SK-N-SH (cell line): ENCODE measurements at regions not wholly inside any gene's neighbourhood (a gene's known extent, or its start where the extent isn't known, plus 50 kb on each side); places are given as distances from the start of the nearest gene placed in this dataset.

ENCODE experiments used
- CTCF ChIA-PET: fragments of 300-600, 350-600 bp; formaldehyde crosslinking; extraction: SDS; loops from one replicate; lab custom pipeline; 2021; lab: Yijun Ruan, JAX
- POLR2A ChIA-PET: fragments of 350-600 bp; sonication (Branson Sonifier 250); formaldehyde crosslinking; extraction: SDS; loops from one replicate; lab custom pipeline; 2020; ENCODE audit warnings: antibody characterized with exemption, inconsistent platforms; lab: Yijun Ruan, JAX
- DNase-seq: peaks from one replicate; pipeline ENCODE4 v3.0.0; 2012
- H2AFZ ChIP-seq: fragments of 200-600 bp; sonication (generic); 2 replicates; pipeline ENCODE4 v1.8.1; 2016; ENCODE audit warnings: antibody characterized with exemption, mild to moderate bottlenecking, low read depth
- H3F3A ChIP-seq: fragments of 200-600 bp; sonication (generic); replicated peaks from 2 replicates; pipeline ENCODE3; 2016; ENCODE audit warnings: antibody characterized with exemption, mild to moderate bottlenecking; ENCODE audit not compliant: insufficient read depth
- H3K27ac ChIP-seq, 2 experiments: fragments of 200-500 bp in 1 of 2; fragments of 200-600 bp in 1 of 2; sonication (Bioruptor generic) in 1 of 2; sonication (generic), shearing (Covaris generic) in 1 of 2; 2 replicates each; pipeline versions ENCODE4 v1.5.1 to v1.6.1; 2014 to 2016; ENCODE audit warnings: low read depth in 2 of 2, inconsistent platforms in 1 of 2, low read length in 1 of 2, mild to moderate bottlenecking in 1 of 2, mixed read lengths in 1 of 2
- H3K27me3 ChIP-seq: fragments of 200-600 bp; sonication (generic), shearing (Covaris generic); 2 replicates; pipeline ENCODE4 v1.6.1; 2016; ENCODE audit warnings: mixed run types; ENCODE audit not compliant: insufficient read depth
- H3K36me3 ChIP-seq, 2 experiments: fragments of 200-500 bp in 1 of 2; fragments of 200-600 bp in 1 of 2; sonication (Bioruptor generic) in 1 of 2; sonication (generic) in 1 of 2; replicated peaks in 1 of 2; 2 replicates each; pipeline versions ENCODE3 to v1.5.1; 2014 to 2016; ENCODE audit warnings: low read length in 1 of 2, mild to moderate bottlenecking in 1 of 2; ENCODE audit not compliant: insufficient read depth in 2 of 2, control insufficient read depth in 1 of 2
- H3K4me1 ChIP-seq, 2 experiments: fragments of 200-500 bp in 1 of 2; fragments of 200-600 bp in 1 of 2; sonication (Bioruptor generic) in 1 of 2; sonication (generic), shearing (Covaris generic) in 1 of 2; 2 replicates each; pipeline versions ENCODE4 v1.5.1 to v1.6.1; 2014 to 2016; ENCODE audit warnings: low read depth in 1 of 2, low read length in 1 of 2, mixed run types in 1 of 2; ENCODE audit not compliant: insufficient read depth in 2 of 2, control insufficient read depth in 1 of 2
- H3K4me2 ChIP-seq: fragments of 200-600 bp; sonication (generic), shearing (Covaris generic); 2 replicates; pipeline ENCODE4 v1.6.1; 2017; ENCODE audit warnings: mixed run types
- H3K4me3 ChIP-seq, 2 experiments: fragments of 200-500 bp in 1 of 2; fragments of 200-600 bp in 1 of 2; sonication (Bioruptor generic) in 1 of 2; sonication (generic), shearing (Covaris generic) in 1 of 2; 2 replicates each; pipeline versions ENCODE4 v1.5.1 to v1.8.1; 2014 to 2016; ENCODE audit warnings: low read depth in 2 of 2, inconsistent platforms in 1 of 2, low read length in 1 of 2, mild to moderate bottlenecking in 1 of 2, mixed read lengths in 1 of 2, moderate library complexity in 1 of 2
- H3K79me2 ChIP-seq: fragments of 200-600 bp; sonication (generic); 2 replicates; pipeline ENCODE4 v1.8.1; 2017; ENCODE audit warnings: mild to moderate bottlenecking; ENCODE audit not compliant: insufficient read depth
- H3K9ac ChIP-seq: fragments of 200-600 bp; sonication (generic); 2 replicates; pipeline ENCODE4 v1.6.1; 2017; ENCODE audit warnings: mixed run types
- H3K9me2 ChIP-seq: fragments of 200-600 bp; sonication (generic); 2 replicates; pipeline ENCODE4 v1.6.1; 2017; ENCODE audit warnings: mixed run types
- H3K9me3 ChIP-seq: fragments of 200-600 bp; sonication (generic); 2 replicates; pipeline ENCODE4 v1.6.1; 2017; ENCODE audit warnings: mixed run types, mild to moderate bottlenecking, moderate library complexity
- H4K20me1 ChIP-seq: fragments of 200-600 bp; sonication (generic); 2 replicates; pipeline ENCODE4 v1.6.1; 2017; ENCODE audit warnings: mild to moderate bottlenecking, mixed run types; ENCODE audit not compliant: insufficient read depth
- CHD2 ChIP-seq: fragments of 150-350 bp; IDR thresholded peaks from 2 replicates; pipeline ENCODE4 v1.6.1; 2018; ENCODE audit warnings: low read length; ENCODE audit not compliant: partially characterized antibody
- EZH2phosphoT487 ChIP-seq: fragments of 200-600 bp; sonication (generic); IDR thresholded peaks from 2 replicates; pipeline ENCODE4 v1.6.1; 2017; ENCODE audit warnings: low read depth, mixed run types, mild to moderate bottlenecking, antibody characterized with exemption, moderate library complexity, borderline replicate concordance
- FOSL2 ChIP-seq: IDR thresholded peaks from 2 replicates; pipeline ENCODE4 v1.4.0; 2012; ENCODE audit warnings: low read depth, mild to moderate bottlenecking, moderate library complexity, borderline replicate concordance
- FOXM1 ChIP-seq: IDR thresholded peaks from 2 replicates; pipeline ENCODE4 v1.4.0; 2012; ENCODE audit warnings: low read depth, mild to moderate bottlenecking
- GABPA ChIP-seq: IDR thresholded peaks from 2 replicates; pipeline ENCODE4 v1.4.0; 2012; ENCODE audit warnings: low read depth, mild to moderate bottlenecking
- JUND ChIP-seq: IDR thresholded peaks from 2 replicates; pipeline ENCODE4 v1.4.0; 2012
- MEF2A ChIP-seq: IDR thresholded peaks from 2 replicates; pipeline ENCODE4 v1.4.0; 2012; ENCODE audit warnings: low read depth, borderline replicate concordance
- NFIC ChIP-seq: IDR thresholded peaks from 2 replicates; pipeline ENCODE4 v1.4.0; 2012; ENCODE audit warnings: borderline replicate concordance
- RXRA ChIP-seq: IDR thresholded peaks from 2 replicates; pipeline ENCODE4 v1.4.0; 2012; ENCODE audit warnings: low read depth, mild to moderate bottlenecking, borderline replicate concordance
- SIN3A ChIP-seq: IDR thresholded peaks from 2 replicates; pipeline ENCODE4 v1.6.1; 2012; ENCODE audit warnings: low read depth, mild to moderate bottlenecking, low read length, moderate library complexity, borderline replicate concordance
- SMC3 ChIP-seq: IDR thresholded peaks from 2 replicates; pipeline ENCODE4 v1.6.1; 2012; ENCODE audit warnings: low read depth, low read length, improper control_type of control experiment
- TAF1 ChIP-seq: IDR thresholded peaks from 2 replicates; pipeline ENCODE4 v1.6.1; 2012; ENCODE audit warnings: low read depth, mild to moderate bottlenecking, low read length, moderate library complexity, borderline replicate concordance
- TCF12 ChIP-seq: IDR thresholded peaks from 2 replicates; pipeline ENCODE4 v1.4.0; 2012
- YY1 ChIP-seq: IDR thresholded peaks from 2 replicates; pipeline ENCODE4 v1.4.0; 2012; ENCODE audit warnings: low read depth, mild to moderate bottlenecking
- WGBS: methylation state at CpG from one replicate; pipeline ENCODE4 v1.1.6; 2017; ENCODE audit warnings: low lambda C conversion rate; 5-methylcytosine and 5-hydroxymethylcytosine counted together
- TF ChIP-seq, protein P1 (sequence below): IDR thresholded peaks from 2 replicates; pipeline ENCODE4 v1.4.0; 2012; ENCODE audit warnings: low read depth, borderline replicate concordance
- TF ChIP-seq, protein P2 (sequence below): IDR thresholded peaks from 2 replicates; pipeline ENCODE4; 2012
- TF ChIP-seq, protein P3 (sequence below): IDR thresholded peaks from 2 replicates; pipeline ENCODE4 v1.4.0; 2012; ENCODE audit warnings: low read depth, borderline replicate concordance
- TF ChIP-seq, protein P4 (sequence below): fragments of 200-600 bp; sonication (generic); IDR thresholded peaks from 2 replicates; pipeline ENCODE4 v1.6.1; 2017; ENCODE audit warnings: antibody characterized with exemption, mild to moderate bottlenecking, moderate library complexity
- TF ChIP-seq, protein P5 (sequence below): fragments of 150-350 bp; IDR thresholded peaks from 2 replicates; pipeline ENCODE4 v1.6.1; 2016; ENCODE audit warnings: mild to moderate bottlenecking, low read depth, low read length
- TF ChIP-seq, protein P6 (sequence below): IDR thresholded peaks from 2 replicates; pipeline ENCODE4 v1.4.0; 2012; ENCODE audit warnings: low read depth

DNA sequence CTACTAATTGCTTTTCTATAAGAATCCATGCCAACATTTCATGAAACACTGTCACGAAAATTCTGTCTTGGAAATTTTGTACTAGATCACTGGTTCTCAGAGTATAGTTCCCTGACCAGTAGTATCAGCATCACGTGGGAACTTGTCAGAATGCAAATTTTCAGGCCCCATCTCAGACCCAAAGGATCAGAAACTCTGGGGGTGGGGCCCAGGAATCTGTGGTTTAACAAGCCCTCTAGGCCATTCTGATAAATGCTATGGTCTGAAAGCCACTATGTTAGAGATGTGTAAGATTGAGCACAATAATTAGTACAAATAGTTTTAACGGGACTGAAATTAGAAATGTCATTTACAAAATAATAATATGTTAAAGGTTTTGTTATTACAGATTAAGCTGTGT is 615.7 kb upstream of the ARRDC3 start:
- POLR2A ChIA-PET = no interaction called here
- WGBS = 79% methylated on average over 3 of the region's 3 CpGs
- no peaks in the 10 kb centered on the region for H3K36me3 ChIP-seq

More for the DNA sequence above, 615.7 kb upstream of the ARRDC3 start:
- Histone ChIP-seq H3K4me3 (no peak overlapping the region), H3K4me2 (no peak overlapping the region), H2AFZ (no peak overlapping the region), H3F3A (peaks cover 4% of the 10 kb centered on the region), H3K9me2 (no peaks in the 10 kb centered on the region), H3K9me3 (no peaks in the 10 kb centered on the region), H3K27ac (no peak overlapping the region)
- no peak for TF ChIP-seq EZH2phosphoT487
- no peak for TF ChIP-seq NFIC
- TF ChIP-seq, protein P1, sequence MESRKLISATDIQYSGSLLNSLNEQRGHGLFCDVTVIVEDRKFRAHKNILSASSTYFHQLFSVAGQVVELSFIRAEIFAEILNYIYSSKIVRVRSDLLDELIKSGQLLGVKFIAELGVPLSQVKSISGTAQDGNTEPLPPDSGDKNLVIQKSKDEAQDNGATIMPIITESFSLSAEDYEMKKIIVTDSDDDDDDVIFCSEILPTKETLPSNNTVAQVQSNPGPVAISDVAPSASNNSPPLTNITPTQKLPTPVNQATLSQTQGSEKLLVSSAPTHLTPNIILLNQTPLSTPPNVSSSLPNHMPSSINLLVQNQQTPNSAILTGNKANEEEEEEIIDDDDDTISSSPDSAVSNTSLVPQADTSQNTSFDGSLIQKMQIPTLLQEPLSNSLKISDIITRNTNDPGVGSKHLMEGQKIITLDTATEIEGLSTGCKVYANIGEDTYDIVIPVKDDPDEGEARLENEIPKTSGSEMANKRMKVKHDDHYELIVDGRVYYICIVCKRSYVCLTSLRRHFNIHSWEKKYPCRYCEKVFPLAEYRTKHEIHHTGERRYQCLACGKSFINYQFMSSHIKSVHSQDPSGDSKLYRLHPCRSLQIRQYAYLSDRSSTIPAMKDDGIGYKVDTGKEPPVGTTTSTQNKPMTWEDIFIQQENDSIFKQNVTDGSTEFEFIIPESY = no peak
- no peak for TF ChIP-seq GABPA
- no peak for TF ChIP-seq TCF12
- TF ChIP-seq, protein P2, sequence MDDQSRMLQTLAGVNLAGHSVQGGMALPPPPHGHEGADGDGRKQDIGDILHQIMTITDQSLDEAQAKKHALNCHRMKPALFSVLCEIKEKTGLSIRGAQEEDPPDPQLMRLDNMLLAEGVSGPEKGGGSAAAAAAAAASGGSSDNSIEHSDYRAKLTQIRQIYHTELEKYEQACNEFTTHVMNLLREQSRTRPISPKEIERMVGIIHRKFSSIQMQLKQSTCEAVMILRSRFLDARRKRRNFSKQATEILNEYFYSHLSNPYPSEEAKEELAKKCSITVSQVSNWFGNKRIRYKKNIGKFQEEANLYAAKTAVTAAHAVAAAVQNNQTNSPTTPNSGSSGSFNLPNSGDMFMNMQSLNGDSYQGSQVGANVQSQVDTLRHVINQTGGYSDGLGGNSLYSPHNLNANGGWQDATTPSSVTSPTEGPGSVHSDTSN = no peak
- no peak for TF ChIP-seq FOSL2
- no peak for TF ChIP-seq SMC3
- TF ChIP-seq, protein P3, sequence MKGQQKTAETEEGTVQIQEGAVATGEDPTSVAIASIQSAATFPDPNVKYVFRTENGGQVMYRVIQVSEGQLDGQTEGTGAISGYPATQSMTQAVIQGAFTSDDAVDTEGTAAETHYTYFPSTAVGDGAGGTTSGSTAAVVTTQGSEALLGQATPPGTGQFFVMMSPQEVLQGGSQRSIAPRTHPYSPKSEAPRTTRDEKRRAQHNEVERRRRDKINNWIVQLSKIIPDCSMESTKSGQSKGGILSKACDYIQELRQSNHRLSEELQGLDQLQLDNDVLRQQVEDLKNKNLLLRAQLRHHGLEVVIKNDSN = no peak
- TF ChIP-seq FOXM1 = no peak
- TF ChIP-seq SIN3A = no peak
- TF ChIP-seq, protein P4, sequence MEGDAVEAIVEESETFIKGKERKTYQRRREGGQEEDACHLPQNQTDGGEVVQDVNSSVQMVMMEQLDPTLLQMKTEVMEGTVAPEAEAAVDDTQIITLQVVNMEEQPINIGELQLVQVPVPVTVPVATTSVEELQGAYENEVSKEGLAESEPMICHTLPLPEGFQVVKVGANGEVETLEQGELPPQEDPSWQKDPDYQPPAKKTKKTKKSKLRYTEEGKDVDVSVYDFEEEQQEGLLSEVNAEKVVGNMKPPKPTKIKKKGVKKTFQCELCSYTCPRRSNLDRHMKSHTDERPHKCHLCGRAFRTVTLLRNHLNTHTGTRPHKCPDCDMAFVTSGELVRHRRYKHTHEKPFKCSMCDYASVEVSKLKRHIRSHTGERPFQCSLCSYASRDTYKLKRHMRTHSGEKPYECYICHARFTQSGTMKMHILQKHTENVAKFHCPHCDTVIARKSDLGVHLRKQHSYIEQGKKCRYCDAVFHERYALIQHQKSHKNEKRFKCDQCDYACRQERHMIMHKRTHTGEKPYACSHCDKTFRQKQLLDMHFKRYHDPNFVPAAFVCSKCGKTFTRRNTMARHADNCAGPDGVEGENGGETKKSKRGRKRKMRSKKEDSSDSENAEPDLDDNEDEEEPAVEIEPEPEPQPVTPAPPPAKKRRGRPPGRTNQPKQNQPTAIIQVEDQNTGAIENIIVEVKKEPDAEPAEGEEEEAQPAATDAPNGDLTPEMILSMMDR = no peak
- TF ChIP-seq, protein P5, sequence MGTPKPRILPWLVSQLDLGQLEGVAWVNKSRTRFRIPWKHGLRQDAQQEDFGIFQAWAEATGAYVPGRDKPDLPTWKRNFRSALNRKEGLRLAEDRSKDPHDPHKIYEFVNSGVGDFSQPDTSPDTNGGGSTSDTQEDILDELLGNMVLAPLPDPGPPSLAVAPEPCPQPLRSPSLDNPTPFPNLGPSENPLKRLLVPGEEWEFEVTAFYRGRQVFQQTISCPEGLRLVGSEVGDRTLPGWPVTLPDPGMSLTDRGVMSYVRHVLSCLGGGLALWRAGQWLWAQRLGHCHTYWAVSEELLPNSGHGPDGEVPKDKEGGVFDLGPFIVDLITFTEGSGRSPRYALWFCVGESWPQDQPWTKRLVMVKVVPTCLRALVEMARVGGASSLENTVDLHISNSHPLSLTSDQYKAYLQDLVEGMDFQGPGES = no peak
- TF ChIP-seq JUND = no peak
- no peak for TF ChIP-seq MEF2A
- TF ChIP-seq, protein P6, sequence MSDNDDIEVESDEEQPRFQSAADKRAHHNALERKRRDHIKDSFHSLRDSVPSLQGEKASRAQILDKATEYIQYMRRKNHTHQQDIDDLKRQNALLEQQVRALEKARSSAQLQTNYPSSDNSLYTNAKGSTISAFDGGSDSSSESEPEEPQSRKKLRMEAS = no peak
- TF ChIP-seq YY1 = no peak
- TF ChIP-seq CHD2 = no peak
- no peak for TF ChIP-seq RXRA
- TF ChIP-seq TAF1 = no peak
- TF ChIP-seq, all 33 proteins: peak for 0
- Histone ChIP-seq H3K27me3 (no peaks in the 10 kb centered on the region), H3K4me1 (no peaks in the 10 kb centered on the region; a peak in 1 of 4 replicates), H3K9ac (no peak overlapping the region), H4K20me1 (no peaks in the 10 kb centered on the region), H3K79me2 (no peaks in the 10 kb centered on the region)
- no peak for DNase-seq
- CTCF ChIA-PET = no interaction called here
